GM12864 (cell line): ENCODE measurements at regions not wholly inside any gene's neighbourhood (a gene's known extent, or its start where the extent isn't known, plus 50 kb on each side); places are given as distances from the start of the nearest gene placed in this dataset.

Experiments used
- DNase-seq: peaks from one replicate; pipeline ENCODE4 v3.0.0-alpha.2; 2011; ENCODE audit warnings: low read depth
- H3K4me3 ChIP-seq: 2 replicates; pipeline ENCODE4 v1.5.1; 2011; ENCODE audit warnings: mild to moderate bottlenecking, low read depth, low read length, control low read depth
- CTCF ChIP-seq: IDR thresholded peaks from 2 replicates; pipeline ENCODE4 v1.5.1; 2011; ENCODE audit warnings: low read depth, mild to moderate bottlenecking, moderate library complexity, low read length, control low read depth, inconsistent platforms; ENCODE audit errors: missing control alignments

- H3K4me3 ChIP-seq = no peak overlapping the region
- no peak for TF ChIP-seq CTCF
- DNase-seq = no peak
Measured at GRCh38 chr13:95360464-95361097, 59.3 kb upstream of the ABCC4 start.

GRCh38 chr13:95361686-95362085 lies 60.4 kb upstream of the ABCC4 start:
- no peak for DNase-seq
- no peak overlapping the region for H3K4me3 ChIP-seq
- TF ChIP-seq CTCF = no peak

- no peak overlapping the region for H3K4me3 ChIP-seq
- no peak for TF ChIP-seq CTCF
- DNase-seq = no peak
Measured at GRCh38 chr13:95362666-95363065, 61.4 kb upstream of the ABCC4 start.

GRCh38 chr13:95367309-95367843 lies 66.1 kb upstream of the ABCC4 start:
- no peak for DNase-seq

GRCh38 chr13:95368998-95369397 lies 67.7 kb upstream of the ABCC4 start:
- no peak overlapping the region for H3K4me3 ChIP-seq
- no peak for DNase-seq
- no peak for TF ChIP-seq CTCF

More at GRCh38 chr13:95367309-95367843, 66.1 kb upstream of the ABCC4 start:
- H3K4me3 ChIP-seq = no peak overlapping the region
- TF ChIP-seq CTCF = no peak

- no peak overlapping the region for H3K4me3 ChIP-seq
- no peak for DNase-seq
- no peak for TF ChIP-seq CTCF
Measured at GRCh38 chr13:95375706-95376105, 74.5 kb upstream of the ABCC4 start.

GRCh38 chr13:95378603-95379002 lies 77.4 kb upstream of the ABCC4 start:
- no peak overlapping the region for H3K4me3 ChIP-seq
- DNase-seq = no peak
- no peak for TF ChIP-seq CTCF
